SK-N-SH (cell line): ENCODE measurements at regions not wholly inside any gene's neighbourhood (a gene's known extent, or its start where the extent isn't known, plus 50 kb on each side); places are given as distances from the start of the nearest gene placed in this dataset.

Experiments
- CTCF ChIP-seq: fragments of 200-600 bp; sonication (generic); IDR thresholded peaks from 2 replicates; pipeline ENCODE4 v1.6.1; 2017; ENCODE audit warnings: antibody characterized with exemption, mild to moderate bottlenecking, moderate library complexity
- JUND ChIP-seq: IDR thresholded peaks from 2 replicates; pipeline ENCODE4 v1.4.0; 2012
- RFX5 ChIP-seq: IDR thresholded peaks from 2 replicates; pipeline ENCODE4 v1.6.1; 2012; ENCODE audit warnings: mild to moderate bottlenecking, improper control_type of control experiment, low read length
- YY1 ChIP-seq: IDR thresholded peaks from 2 replicates; pipeline ENCODE4 v1.4.0; 2012; ENCODE audit warnings: low read depth, mild to moderate bottlenecking
- TF ChIP-seq, protein P1 (sequence below): IDR thresholded peaks from 2 replicates; pipeline ENCODE4 v1.6.1; 2012; ENCODE audit warnings: mild to moderate bottlenecking, low read depth, low read length, moderate library complexity

GRCh38 chr1:239301251-239301650 lies 85.1 kb upstream of the CHRM3 start:
- no peak for TF ChIP-seq JUND
- no peak for TF ChIP-seq YY1
- TF ChIP-seq CTCF = no peak
- no peak for TF ChIP-seq RFX5
- TF ChIP-seq, protein P1, sequence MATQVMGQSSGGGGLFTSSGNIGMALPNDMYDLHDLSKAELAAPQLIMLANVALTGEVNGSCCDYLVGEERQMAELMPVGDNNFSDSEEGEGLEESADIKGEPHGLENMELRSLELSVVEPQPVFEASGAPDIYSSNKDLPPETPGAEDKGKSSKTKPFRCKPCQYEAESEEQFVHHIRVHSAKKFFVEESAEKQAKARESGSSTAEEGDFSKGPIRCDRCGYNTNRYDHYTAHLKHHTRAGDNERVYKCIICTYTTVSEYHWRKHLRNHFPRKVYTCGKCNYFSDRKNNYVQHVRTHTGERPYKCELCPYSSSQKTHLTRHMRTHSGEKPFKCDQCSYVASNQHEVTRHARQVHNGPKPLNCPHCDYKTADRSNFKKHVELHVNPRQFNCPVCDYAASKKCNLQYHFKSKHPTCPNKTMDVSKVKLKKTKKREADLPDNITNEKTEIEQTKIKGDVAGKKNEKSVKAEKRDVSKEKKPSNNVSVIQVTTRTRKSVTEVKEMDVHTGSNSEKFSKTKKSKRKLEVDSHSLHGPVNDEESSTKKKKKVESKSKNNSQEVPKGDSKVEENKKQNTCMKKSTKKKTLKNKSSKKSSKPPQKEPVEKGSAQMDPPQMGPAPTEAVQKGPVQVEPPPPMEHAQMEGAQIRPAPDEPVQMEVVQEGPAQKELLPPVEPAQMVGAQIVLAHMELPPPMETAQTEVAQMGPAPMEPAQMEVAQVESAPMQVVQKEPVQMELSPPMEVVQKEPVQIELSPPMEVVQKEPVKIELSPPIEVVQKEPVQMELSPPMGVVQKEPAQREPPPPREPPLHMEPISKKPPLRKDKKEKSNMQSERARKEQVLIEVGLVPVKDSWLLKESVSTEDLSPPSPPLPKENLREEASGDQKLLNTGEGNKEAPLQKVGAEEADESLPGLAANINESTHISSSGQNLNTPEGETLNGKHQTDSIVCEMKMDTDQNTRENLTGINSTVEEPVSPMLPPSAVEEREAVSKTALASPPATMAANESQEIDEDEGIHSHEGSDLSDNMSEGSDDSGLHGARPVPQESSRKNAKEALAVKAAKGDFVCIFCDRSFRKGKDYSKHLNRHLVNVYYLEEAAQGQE = no peak
